SK-N-SH treated with all-trans-retinoic acid at 6 μM for 48 hours (cell line): ENCODE measurements at regions not wholly inside any gene's neighbourhood (a gene's known extent, or its start where the extent isn't known, plus 50 kb on each side); places are given as distances from the start of the nearest gene placed in this dataset.

Experiments used
- BACH2 ChIP-seq: fragments of 250-450 bp; sonication (Bioruptor Pico); IDR thresholded peaks from 2 replicates; pipeline ENCODE4 v1.9.0; 2021; ENCODE audit warnings: mild to moderate bottlenecking, borderline replicate concordance
- POU6F1 ChIP-seq: fragments of 250-450 bp; sonication (Bioruptor Pico); IDR thresholded peaks from 2 replicates; pipeline ENCODE4 v1.8.0; 2021; ENCODE audit warnings: low read depth, mild to moderate bottlenecking, moderate library complexity, borderline replicate concordance
- TF ChIP-seq, protein P1 (sequence below): fragments of 250-450 bp; sonication (Bioruptor Pico); IDR thresholded peaks from 2 replicates; pipeline ENCODE4 v1.8.0; 2020; ENCODE audit warnings: mild to moderate bottlenecking, moderate library complexity, borderline replicate concordance

DNA sequence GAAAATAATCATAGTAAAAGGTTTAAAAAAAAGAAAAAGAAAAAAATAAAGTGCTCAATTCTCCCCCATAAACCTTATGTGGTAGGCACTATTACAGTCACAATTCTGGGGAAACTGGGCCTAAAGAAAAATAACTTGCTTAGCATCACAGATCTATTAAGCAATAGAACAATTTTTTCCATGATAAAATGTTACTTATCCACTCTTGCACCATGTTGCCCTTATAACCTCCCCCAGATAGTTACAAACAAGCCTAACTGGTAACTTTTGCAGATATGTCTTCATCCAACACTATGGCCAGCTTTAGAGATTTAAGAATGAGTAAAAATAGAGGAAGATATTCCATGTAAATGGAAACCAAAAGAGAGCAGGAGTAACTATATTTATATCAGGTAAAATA lies 164.8 kb downstream of the DUSP6 start:
- TF ChIP-seq POU6F1 (CRISPR knock-in tag) (no peak), BACH2 (CRISPR knock-in tag) (no peak)
- TF ChIP-seq, protein P1, sequence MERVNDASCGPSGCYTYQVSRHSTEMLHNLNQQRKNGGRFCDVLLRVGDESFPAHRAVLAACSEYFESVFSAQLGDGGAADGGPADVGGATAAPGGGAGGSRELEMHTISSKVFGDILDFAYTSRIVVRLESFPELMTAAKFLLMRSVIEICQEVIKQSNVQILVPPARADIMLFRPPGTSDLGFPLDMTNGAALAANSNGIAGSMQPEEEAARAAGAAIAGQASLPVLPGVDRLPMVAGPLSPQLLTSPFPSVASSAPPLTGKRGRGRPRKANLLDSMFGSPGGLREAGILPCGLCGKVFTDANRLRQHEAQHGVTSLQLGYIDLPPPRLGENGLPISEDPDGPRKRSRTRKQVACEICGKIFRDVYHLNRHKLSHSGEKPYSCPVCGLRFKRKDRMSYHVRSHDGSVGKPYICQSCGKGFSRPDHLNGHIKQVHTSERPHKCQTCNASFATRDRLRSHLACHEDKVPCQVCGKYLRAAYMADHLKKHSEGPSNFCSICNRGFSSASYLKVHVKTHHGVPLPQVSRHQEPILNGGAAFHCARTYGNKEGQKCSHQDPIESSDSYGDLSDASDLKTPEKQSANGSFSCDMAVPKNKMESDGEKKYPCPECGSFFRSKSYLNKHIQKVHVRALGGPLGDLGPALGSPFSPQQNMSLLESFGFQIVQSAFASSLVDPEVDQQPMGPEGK (CRISPR knock-in tag), result no peak
